HL-60 (cell line): ENCODE measurements at regions not wholly inside any gene's neighbourhood (a gene's known extent, or its start where the extent isn't known, plus 50 kb on each side); places are given as distances from the start of the nearest gene placed in this dataset.

Source experiments
- DNase-seq, 2 experiments: peaks; one replicate each; pipeline ENCODE4 v3.0.0-alpha.2; 2010 to 2020; ENCODE audit warnings: low read depth in 1 of 2, low spot score in 1 of 2
- H3K27ac ChIP-seq: fragments of 250-450 bp; sonication (Bioruptor Pico); replicated peaks from 2 replicates; pipeline ENCODE4 v1.5.1; 2020; ENCODE audit warnings: mild to moderate bottlenecking, moderate library complexity
- H3K27me3 ChIP-seq: fragments of 250-450 bp; sonication (Bioruptor Pico); 2 replicates; pipeline ENCODE4 v1.5.1; 2021; ENCODE audit warnings: mild to moderate bottlenecking, moderate library complexity; ENCODE audit not compliant: insufficient read depth, poor library complexity, severe bottlenecking
- H3K4me3 ChIP-seq: replicated peaks from 2 replicates; pipeline ENCODE4 v1.5.1; 2011; ENCODE audit warnings: mild to moderate bottlenecking, control low read depth, low read length; ENCODE audit not compliant: insufficient read depth
- CTCF ChIP-seq: IDR thresholded peaks from one replicate; pipeline ENCODE4 v1.5.1; 2011; ENCODE audit warnings: low read length, control low read depth, inconsistent platforms; ENCODE audit not compliant: insufficient read depth
- GABPA ChIP-seq: IDR thresholded peaks from 2 replicates; pipeline ENCODE4 v1.6.1; 2012; ENCODE audit warnings: low read depth
- POLR2AphosphoS5 ChIP-seq: IDR thresholded peaks from 2 replicates; pipeline ENCODE4 v1.6.1; 2012; ENCODE audit warnings: low read depth
- REST ChIP-seq: IDR thresholded peaks from 2 replicates; pipeline ENCODE4 v1.6.1; 2012; ENCODE audit warnings: low read depth; ENCODE audit not compliant: insufficient replicate concordance
- SPI1 ChIP-seq: IDR thresholded peaks from 2 replicates; pipeline ENCODE4 v1.6.1; 2012; ENCODE audit warnings: low read depth, mild to moderate bottlenecking, borderline replicate concordance

- H3K27me3 ChIP-seq, result no peaks in the 10 kb centered on the region
- H3K27ac ChIP-seq, result no peak overlapping the region
- no peak overlapping the region for H3K4me3 ChIP-seq
- TF ChIP-seq SPI1, result no peak
- no peak for TF ChIP-seq REST
- no peak for TF ChIP-seq GABPA
- no peak for TF ChIP-seq CTCF
- no peak for TF ChIP-seq POLR2AphosphoS5
- no peak for DNase-seq
These were observed 57.4 kb upstream of the HAPSTR1 start for GRCh38 chr16:9034056-9034455.

DNA sequence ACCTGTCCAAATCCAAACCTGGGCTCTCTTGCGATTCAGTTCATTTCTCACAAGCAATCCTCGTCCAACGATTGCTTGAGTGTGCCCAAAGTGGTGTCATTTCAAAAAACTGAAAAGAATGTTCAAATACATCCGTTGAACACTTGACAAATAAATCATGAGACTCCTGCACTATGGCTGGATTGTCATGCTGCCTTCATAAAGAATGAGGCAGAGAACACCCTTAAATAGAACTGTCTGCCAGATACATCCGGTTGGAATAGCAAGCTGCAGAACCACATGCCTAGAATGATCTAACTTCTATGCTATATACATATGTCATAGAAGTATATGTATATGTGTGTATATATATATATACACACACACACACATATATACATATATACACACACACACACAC is 55.4 kb upstream of the HAPSTR1 start:
- no peak for DNase-seq
- H3K27me3 ChIP-seq, result no peaks in the 10 kb centered on the region
- TF ChIP-seq GABPA, result no peak
- TF ChIP-seq POLR2AphosphoS5, result no peak
- no peak overlapping the region for H3K4me3 ChIP-seq
- H3K27ac ChIP-seq, result no peak overlapping the region

DNA sequence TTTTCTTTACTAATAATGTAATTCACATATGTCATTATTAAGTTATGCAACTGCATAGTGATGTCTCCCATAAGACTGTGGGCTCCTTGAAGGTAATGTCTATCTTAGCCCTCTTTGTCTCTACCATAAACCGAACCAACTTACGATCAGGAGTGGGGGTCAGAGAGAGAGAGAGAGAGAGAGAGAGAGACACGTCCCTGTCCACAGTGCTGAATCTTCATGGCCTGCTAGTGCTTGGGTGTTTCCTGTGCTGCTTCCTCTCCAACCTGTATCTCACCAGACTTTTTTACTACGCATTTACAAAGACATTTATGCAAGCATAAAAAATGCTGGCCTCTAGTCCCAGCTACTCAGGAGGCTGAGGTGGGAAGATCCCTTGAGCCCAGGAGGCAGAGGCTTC is 52.2 kb upstream of the HAPSTR1 start:
- Histone ChIP-seq H3K4me3 (no peak overlapping the region), H3K27ac (no peak overlapping the region), H3K27me3 (no peaks in the 10 kb centered on the region)
- no peak for DNase-seq
- no peak for TF ChIP-seq CTCF
- TF ChIP-seq SPI1, result no peak
- TF ChIP-seq GABPA, result no peak
- peak; percentile 93 for TF ChIP-seq REST

GRCh38 chr16:9040800-9041412 is 50.5 kb upstream of the HAPSTR1 start:
- no peak overlapping the region for H3K4me3 ChIP-seq
- H3K27me3 ChIP-seq, result no peaks in the 10 kb centered on the region
- TF ChIP-seq POLR2AphosphoS5, result no peak
- TF ChIP-seq GABPA, result no peak
- no peak for TF ChIP-seq REST
- TF ChIP-seq CTCF, result no peak
- DNase-seq, result no peak
- no peak overlapping the region for H3K27ac ChIP-seq
